ENCODE measurements at regions not wholly inside any gene's neighbourhood (a gene's known extent, or its start where the extent isn't known, plus 50 kb on each side); places are given as distances from the start of the nearest gene placed in this dataset.

DNA sequence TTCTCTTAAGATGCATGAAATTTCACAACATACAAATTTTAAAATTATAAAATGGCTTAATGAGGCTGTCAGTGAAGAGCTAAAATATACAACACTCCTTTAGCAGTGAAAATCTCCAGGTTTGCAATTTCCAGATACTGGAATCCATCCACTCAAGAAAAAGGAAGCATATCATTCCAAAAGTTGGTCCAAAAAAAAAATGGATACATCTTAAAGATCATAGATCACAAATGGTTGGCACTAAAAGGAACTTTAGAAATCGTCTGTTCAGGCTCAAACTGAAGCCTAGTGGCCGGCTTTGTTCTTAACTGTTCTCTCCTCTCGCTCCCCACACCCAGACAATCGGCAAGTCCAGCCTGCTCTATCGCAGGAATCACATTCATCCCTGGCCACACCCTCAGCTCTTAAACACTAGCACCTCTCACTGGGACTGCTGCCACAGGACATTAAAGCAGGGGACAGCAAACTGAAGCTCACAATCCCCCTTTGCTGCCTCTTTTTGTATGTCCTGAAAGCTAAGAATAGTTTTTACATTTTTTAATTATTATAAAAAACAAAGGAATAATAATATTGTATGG lies 130.3 kb upstream of the CDIN1 start:
- TF ChIP-seq, protein P1, sequence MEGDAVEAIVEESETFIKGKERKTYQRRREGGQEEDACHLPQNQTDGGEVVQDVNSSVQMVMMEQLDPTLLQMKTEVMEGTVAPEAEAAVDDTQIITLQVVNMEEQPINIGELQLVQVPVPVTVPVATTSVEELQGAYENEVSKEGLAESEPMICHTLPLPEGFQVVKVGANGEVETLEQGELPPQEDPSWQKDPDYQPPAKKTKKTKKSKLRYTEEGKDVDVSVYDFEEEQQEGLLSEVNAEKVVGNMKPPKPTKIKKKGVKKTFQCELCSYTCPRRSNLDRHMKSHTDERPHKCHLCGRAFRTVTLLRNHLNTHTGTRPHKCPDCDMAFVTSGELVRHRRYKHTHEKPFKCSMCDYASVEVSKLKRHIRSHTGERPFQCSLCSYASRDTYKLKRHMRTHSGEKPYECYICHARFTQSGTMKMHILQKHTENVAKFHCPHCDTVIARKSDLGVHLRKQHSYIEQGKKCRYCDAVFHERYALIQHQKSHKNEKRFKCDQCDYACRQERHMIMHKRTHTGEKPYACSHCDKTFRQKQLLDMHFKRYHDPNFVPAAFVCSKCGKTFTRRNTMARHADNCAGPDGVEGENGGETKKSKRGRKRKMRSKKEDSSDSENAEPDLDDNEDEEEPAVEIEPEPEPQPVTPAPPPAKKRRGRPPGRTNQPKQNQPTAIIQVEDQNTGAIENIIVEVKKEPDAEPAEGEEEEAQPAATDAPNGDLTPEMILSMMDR (IDR thresholded peaks at IDR 0.05), result no peak
- no peak for TF ChIP-seq POLR2A (IDR thresholded peaks at IDR 0.05)

All from adrenal gland (tissue), 5 donors.